K562 (cell line): ENCODE measurements at regions not wholly inside any gene's neighbourhood (a gene's known extent, or its start where the extent isn't known, plus 50 kb on each side); places are given as distances from the start of the nearest gene placed in this dataset.

Experiments used
- CC2D1A ChIP-seq: fragments of 450-650 bp; IDR thresholded peaks from 2 replicates; pipeline ENCODE4 v1.6.1; 2017; ENCODE audit warnings: mild to moderate bottlenecking
- CSDE1 ChIP-seq, 2 experiments: fragments of 450-650 bp; IDR thresholded peaks; 2 replicates each; pipeline ENCODE4 v1.6.1; 2016; ENCODE audit warnings: mild to moderate bottlenecking in 1 of 2
- MEF2D ChIP-seq: conservative IDR thresholded peaks from 2 replicates; pipeline ENCODE4 v1.6.1; 2016; ENCODE audit warnings: low read depth, missing genetic modification characterization, missing compliant biosample characterization
- RBM17 ChIP-seq: fragments of 200-400 bp; formaldehyde crosslinking; IDR thresholded peaks from 2 replicates; pipeline ENCODE4 v1.6.1; 2017; ENCODE audit warnings: low read depth, mild to moderate bottlenecking, low read length, borderline replicate concordance
- SMARCC2 ChIP-seq: fragments of 450-650 bp; IDR thresholded peaks from 2 replicates; pipeline ENCODE4 v1.6.1; 2017; ENCODE audit warnings: antibody characterized with exemption, moderate library complexity, mild to moderate bottlenecking, low read depth
- SMC3 ChIP-seq: conservative IDR thresholded peaks from 2 replicates; pipeline ENCODE4 v1.6.1; 2011; ENCODE audit warnings: low read depth, low read length, improper control_type of control experiment; ENCODE audit not compliant: insufficient read depth
- THRA ChIP-seq: fragments of 450-650 bp; IDR thresholded peaks from 2 replicates; pipeline ENCODE4 v1.6.1; 2017; ENCODE audit warnings: mild to moderate bottlenecking, moderate library complexity
- ZBTB11 ChIP-seq, 3 experiments: fragments of 200-800 bp in 1 of 3; fragments of 250-450 bp in 1 of 3; fragments of 450-650 bp in 1 of 3; sonication (Bioruptor Pico) in 1 of 3; sonication (Bioruptor generic) in 1 of 3; formaldehyde crosslinking in 1 of 3; IDR thresholded peaks; 2 replicates each; pipeline versions ENCODE4 v1.6.1 to v1.8.0; 2016 to 2022; ENCODE audit warnings: mild to moderate bottlenecking in 2 of 3, missing genetic modification characterization in 2 of 3, missing compliant biosample characterization in 1 of 3, moderate library complexity in 1 of 3
- ZKSCAN1 ChIP-seq: fragments of 150-350 bp; IDR thresholded peaks from 2 replicates; pipeline ENCODE4 v1.6.1; 2016; ENCODE audit warnings: low read depth, low read length
- ZNF121 ChIP-seq: sonication (generic); formaldehyde crosslinking; conservative IDR thresholded peaks from 2 replicates; pipeline ENCODE4 v1.8.0; 2022; ENCODE audit warnings: missing genetic modification reagents
- ZNF232 ChIP-seq: sonication (generic); formaldehyde crosslinking; IDR thresholded peaks from 2 replicates; pipeline ENCODE4 v1.8.0; 2022; ENCODE audit warnings: mild to moderate bottlenecking, missing genetic modification reagents
- TF ChIP-seq, protein P1 (sequence below): sonication (generic); formaldehyde crosslinking; IDR thresholded peaks from 2 replicates; pipeline ENCODE4 v1.8.0; 2023; ENCODE audit warnings: mild to moderate bottlenecking, missing genetic modification reagents
- TF ChIP-seq, protein P2 (sequence below): fragments of 450-650 bp; formaldehyde crosslinking; IDR thresholded peaks from 2 replicates; pipeline ENCODE4 v1.4.0; 2020; ENCODE audit warnings: mild to moderate bottlenecking, moderate library complexity
- TF ChIP-seq, protein P3 (sequence below): fragments of 450-650 bp; formaldehyde crosslinking; IDR thresholded peaks from 2 replicates; pipeline ENCODE4 v1.4.0; 2022; ENCODE audit warnings: missing genetic modification characterization

- TF ChIP-seq, protein P1, sequence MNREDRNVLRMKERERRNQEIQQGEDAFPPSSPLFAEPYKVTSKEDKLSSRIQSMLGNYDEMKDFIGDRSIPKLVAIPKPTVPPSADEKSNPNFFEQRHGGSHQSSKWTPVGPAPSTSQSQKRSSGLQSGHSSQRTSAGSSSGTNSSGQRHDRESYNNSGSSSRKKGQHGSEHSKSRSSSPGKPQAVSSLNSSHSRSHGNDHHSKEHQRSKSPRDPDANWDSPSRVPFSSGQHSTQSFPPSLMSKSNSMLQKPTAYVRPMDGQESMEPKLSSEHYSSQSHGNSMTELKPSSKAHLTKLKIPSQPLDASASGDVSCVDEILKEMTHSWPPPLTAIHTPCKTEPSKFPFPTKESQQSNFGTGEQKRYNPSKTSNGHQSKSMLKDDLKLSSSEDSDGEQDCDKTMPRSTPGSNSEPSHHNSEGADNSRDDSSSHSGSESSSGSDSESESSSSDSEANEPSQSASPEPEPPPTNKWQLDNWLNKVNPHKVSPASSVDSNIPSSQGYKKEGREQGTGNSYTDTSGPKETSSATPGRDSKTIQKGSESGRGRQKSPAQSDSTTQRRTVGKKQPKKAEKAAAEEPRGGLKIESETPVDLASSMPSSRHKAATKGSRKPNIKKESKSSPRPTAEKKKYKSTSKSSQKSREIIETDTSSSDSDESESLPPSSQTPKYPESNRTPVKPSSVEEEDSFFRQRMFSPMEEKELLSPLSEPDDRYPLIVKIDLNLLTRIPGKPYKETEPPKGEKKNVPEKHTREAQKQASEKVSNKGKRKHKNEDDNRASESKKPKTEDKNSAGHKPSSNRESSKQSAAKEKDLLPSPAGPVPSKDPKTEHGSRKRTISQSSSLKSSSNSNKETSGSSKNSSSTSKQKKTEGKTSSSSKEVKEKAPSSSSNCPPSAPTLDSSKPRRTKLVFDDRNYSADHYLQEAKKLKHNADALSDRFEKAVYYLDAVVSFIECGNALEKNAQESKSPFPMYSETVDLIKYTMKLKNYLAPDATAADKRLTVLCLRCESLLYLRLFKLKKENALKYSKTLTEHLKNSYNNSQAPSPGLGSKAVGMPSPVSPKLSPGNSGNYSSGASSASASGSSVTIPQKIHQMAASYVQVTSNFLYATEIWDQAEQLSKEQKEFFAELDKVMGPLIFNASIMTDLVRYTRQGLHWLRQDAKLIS (CRISPR knock-in tag), result no peak
- no peak for TF ChIP-seq ZNF121
- 0 out of 4 replicates have a peak, but pooled peaks of 1 of the 2 experiments have one; percentile 43 for TF ChIP-seq CSDE1 (IDR thresholded peaks at IDR 0.05)
- TF ChIP-seq, protein P2, sequence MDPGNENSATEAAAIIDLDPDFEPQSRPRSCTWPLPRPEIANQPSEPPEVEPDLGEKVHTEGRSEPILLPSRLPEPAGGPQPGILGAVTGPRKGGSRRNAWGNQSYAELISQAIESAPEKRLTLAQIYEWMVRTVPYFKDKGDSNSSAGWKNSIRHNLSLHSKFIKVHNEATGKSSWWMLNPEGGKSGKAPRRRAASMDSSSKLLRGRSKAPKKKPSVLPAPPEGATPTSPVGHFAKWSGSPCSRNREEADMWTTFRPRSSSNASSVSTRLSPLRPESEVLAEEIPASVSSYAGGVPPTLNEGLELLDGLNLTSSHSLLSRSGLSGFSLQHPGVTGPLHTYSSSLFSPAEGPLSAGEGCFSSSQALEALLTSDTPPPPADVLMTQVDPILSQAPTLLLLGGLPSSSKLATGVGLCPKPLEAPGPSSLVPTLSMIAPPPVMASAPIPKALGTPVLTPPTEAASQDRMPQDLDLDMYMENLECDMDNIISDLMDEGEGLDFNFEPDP (CRISPR knock-in tag), result no peak
- TF ChIP-seq ZBTB11 (CRISPR knock-in tag; IDR thresholded peaks at IDR 0.05), result peak in 2 of 3 experiments; percentile 45 to 86; a peak in 3 of 6 replicates
- no peak for TF ChIP-seq ZKSCAN1
- TF ChIP-seq ZNF232 (CRISPR knock-in tag), result no peak
- 0 out of 2 replicates have a peak, but pooled peaks have one; percentile 19 for TF ChIP-seq CC2D1A
- no peak for TF ChIP-seq RBM17
- TF ChIP-seq SMC3, result no peak
- TF ChIP-seq, protein P3, sequence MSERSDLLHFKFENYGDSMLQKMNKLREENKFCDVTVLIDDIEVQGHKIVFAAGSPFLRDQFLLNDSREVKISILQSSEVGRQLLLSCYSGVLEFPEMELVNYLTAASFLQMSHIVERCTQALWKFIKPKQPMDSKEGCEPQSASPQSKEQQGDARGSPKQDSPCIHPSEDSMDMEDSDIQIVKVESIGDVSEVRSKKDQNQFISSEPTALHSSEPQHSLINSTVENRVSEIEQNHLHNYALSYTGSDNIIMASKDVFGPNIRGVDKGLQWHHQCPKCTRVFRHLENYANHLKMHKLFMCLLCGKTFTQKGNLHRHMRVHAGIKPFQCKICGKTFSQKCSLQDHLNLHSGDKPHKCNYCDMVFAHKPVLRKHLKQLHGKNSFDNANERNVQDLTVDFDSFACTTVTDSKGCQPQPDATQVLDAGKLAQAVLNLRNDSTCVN (CRISPR knock-in tag), result peak; percentile 71; the same call in 1 of the 2 replicates
- TF ChIP-seq SMARCC2, result 0 out of 2 replicates have a peak, but pooled peaks have one; percentile 34
- no peak for TF ChIP-seq THRA
- TF ChIP-seq MEF2D (tag), result peak; percentile 40; the same call in 1 of the 2 replicates
These were observed 160.3 kb upstream of the ZNF217 start (continued) for GRCh38 chr20:53753880-53754459.
